ENCODE measurements at regions not wholly inside any gene's neighbourhood (a gene's known extent, or its start where the extent isn't known, plus 50 kb on each side); places are given as distances from the start of the nearest gene placed in this dataset.

DNA sequence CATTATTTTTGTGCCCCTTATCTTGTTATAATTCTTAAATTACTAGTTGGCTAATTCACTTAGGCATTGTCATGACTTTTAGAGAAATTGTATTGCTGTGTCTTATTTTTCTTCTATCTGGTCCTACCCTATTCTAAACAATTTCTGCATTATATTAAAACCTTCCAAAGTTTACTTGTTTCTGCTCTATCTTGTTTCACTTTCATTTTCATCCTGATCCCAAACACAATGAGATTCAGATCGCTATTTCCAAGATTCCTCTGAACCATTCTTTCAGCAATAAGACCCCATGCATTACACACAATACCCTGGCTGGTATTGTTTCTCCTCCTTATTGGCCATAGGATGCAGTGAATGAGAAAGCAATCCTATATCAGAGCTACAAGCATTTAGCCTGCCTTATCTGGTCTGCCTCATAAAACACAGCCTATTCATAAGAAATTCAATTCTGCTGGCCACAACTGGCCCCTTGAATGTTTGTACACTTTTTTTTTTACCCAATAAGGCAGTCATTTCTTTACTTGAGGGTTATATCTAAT, 69.9 kb upstream of the POU3F2 start:
- no peak for TF ChIP-seq EZH2phosphoT487 (IDR thresholded peaks at IDR 0.05; ENCODE audit: insufficient read depth, low read depth)
- TF ChIP-seq EZH2 (IDR thresholded peaks at IDR 0.05; ENCODE audit: insufficient read depth, poor library complexity, severe bottlenecking), result no peak

All from GM23248 (cell line).